ENCODE measurements at regions not wholly inside any gene's neighbourhood (a gene's known extent, or its start where the extent isn't known, plus 50 kb on each side); places are given as distances from the start of the nearest gene placed in this dataset.

DNA sequence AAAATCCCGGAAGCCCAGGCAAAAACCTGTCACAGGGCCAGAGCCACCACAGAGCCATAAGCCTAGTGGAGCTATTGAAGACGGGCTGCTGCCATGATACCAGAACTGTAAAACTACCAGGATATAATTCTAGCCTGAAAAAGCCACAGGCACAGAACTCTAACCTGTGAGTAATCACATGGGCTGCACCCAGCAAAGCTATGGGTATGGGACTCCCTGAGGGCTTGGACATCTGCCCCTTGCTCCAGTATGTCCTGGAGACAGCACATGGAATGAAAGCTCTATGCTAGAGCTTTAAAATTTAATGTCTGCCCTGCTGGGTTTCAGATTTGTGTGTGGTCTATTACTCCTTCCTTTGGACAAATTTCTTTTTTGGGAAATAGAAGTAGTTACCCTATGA, 2183.6 kb upstream of the CELF4 start:
- TF ChIP-seq, protein P1, sequence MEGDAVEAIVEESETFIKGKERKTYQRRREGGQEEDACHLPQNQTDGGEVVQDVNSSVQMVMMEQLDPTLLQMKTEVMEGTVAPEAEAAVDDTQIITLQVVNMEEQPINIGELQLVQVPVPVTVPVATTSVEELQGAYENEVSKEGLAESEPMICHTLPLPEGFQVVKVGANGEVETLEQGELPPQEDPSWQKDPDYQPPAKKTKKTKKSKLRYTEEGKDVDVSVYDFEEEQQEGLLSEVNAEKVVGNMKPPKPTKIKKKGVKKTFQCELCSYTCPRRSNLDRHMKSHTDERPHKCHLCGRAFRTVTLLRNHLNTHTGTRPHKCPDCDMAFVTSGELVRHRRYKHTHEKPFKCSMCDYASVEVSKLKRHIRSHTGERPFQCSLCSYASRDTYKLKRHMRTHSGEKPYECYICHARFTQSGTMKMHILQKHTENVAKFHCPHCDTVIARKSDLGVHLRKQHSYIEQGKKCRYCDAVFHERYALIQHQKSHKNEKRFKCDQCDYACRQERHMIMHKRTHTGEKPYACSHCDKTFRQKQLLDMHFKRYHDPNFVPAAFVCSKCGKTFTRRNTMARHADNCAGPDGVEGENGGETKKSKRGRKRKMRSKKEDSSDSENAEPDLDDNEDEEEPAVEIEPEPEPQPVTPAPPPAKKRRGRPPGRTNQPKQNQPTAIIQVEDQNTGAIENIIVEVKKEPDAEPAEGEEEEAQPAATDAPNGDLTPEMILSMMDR (IDR thresholded peaks at IDR 0.05) = no peak
- TF ChIP-seq POLR2A (IDR thresholded peaks at IDR 0.05) = no peak
- no peak for TF ChIP-seq EP300 (IDR thresholded peaks at IDR 0.05)

All from ovary (tissue), 3 donors.